SK-N-SH treated with all-trans-retinoic acid at 6 μM for 48 hours (cell line): ENCODE measurements at regions not wholly inside any gene's neighbourhood (a gene's known extent, or its start where the extent isn't known, plus 50 kb on each side); places are given as distances from the start of the nearest gene placed in this dataset.

Experiments
- ATAC-seq: fragments of 200-7000 bp; cut with Tn5 transposase; 3 replicates; pipeline ENCODE4 v1.9.1; 2020; ENCODE audit warnings: mild to moderate bottlenecking, moderate library complexity
- ARNTL ChIP-seq: fragments of 450-650 bp; formaldehyde crosslinking; IDR thresholded peaks from 2 replicates; pipeline ENCODE4 v1.5.0; 2020; ENCODE audit warnings: low read depth, mild to moderate bottlenecking, moderate library complexity, borderline replicate concordance
- BACH2 ChIP-seq: fragments of 250-450 bp; sonication (Bioruptor Pico); IDR thresholded peaks from 2 replicates; pipeline ENCODE4 v1.9.0; 2021; ENCODE audit warnings: mild to moderate bottlenecking, borderline replicate concordance
- CREB5 ChIP-seq: fragments of 250-450 bp; sonication (Bioruptor Pico); IDR thresholded peaks from 2 replicates; pipeline ENCODE4 v1.5.1; 2020; ENCODE audit warnings: low read depth, mild to moderate bottlenecking, moderate library complexity
- CSDC2 ChIP-seq: fragments of 250-450 bp; sonication (Bioruptor Pico); IDR thresholded peaks from 2 replicates; pipeline ENCODE4 v1.5.0; 2020; ENCODE audit warnings: mild to moderate bottlenecking, moderate library complexity
- CSRNP3 ChIP-seq: fragments of 250-450 bp; sonication (Bioruptor Pico); IDR thresholded peaks from 2 replicates; pipeline ENCODE4 v1.5.1; 2021; ENCODE audit warnings: mild to moderate bottlenecking, moderate library complexity
- ESRRG ChIP-seq: fragments of 250-450 bp; sonication (Bioruptor Pico); IDR thresholded peaks from 2 replicates; pipeline ENCODE4 v1.6.1; 2021; ENCODE audit warnings: mild to moderate bottlenecking
- GLIS3 ChIP-seq: fragments of 250-450 bp; sonication (Bioruptor Pico); IDR thresholded peaks from 2 replicates; pipeline ENCODE4 v1.5.0; 2020; ENCODE audit warnings: mild to moderate bottlenecking, moderate library complexity
- ISL1 ChIP-seq: fragments of 250-450 bp; sonication (Bioruptor Pico); IDR thresholded peaks from 2 replicates; pipeline ENCODE4 v2.1.2; 2022; ENCODE audit warnings: mild to moderate bottlenecking, moderate library complexity
- OSR1 ChIP-seq: fragments of 250-450 bp; sonication (Bioruptor Pico); IDR thresholded peaks from 2 replicates; pipeline ENCODE4 v1.8.0; 2022; ENCODE audit warnings: moderate library complexity, mild to moderate bottlenecking, inconsistent platforms
- PATZ1 ChIP-seq: fragments of 250-450 bp; sonication (Bioruptor Pico); IDR thresholded peaks from 2 replicates; pipeline ENCODE4 v1.8.0; 2020; ENCODE audit warnings: mild to moderate bottlenecking, moderate library complexity, borderline replicate concordance
- POU6F1 ChIP-seq: fragments of 250-450 bp; sonication (Bioruptor Pico); IDR thresholded peaks from 2 replicates; pipeline ENCODE4 v1.8.0; 2021; ENCODE audit warnings: low read depth, mild to moderate bottlenecking, moderate library complexity, borderline replicate concordance
- PPARA ChIP-seq: fragments of 250-450 bp; sonication (Bioruptor Pico); IDR thresholded peaks from 2 replicates; pipeline ENCODE4 v1.5.0; 2020; ENCODE audit warnings: mild to moderate bottlenecking, borderline replicate concordance
- RARB ChIP-seq: fragments of 250-450 bp; sonication (Bioruptor Pico); IDR thresholded peaks from 2 replicates; pipeline ENCODE4 v1.8.0; 2021; ENCODE audit warnings: mild to moderate bottlenecking, moderate library complexity
- SNAI2 ChIP-seq: fragments of 250-450 bp; sonication (Bioruptor Pico); IDR thresholded peaks from 2 replicates; pipeline ENCODE4 v1.5.0; 2020; ENCODE audit warnings: mild to moderate bottlenecking, moderate library complexity
- TCF4 ChIP-seq: fragments of 250-450 bp; sonication (Bioruptor Pico); IDR thresholded peaks from 2 replicates; pipeline ENCODE4 v1.8.0; 2021; ENCODE audit warnings: mild to moderate bottlenecking, moderate library complexity, borderline replicate concordance
- TOX ChIP-seq: fragments of 250-450 bp; sonication (Bioruptor Pico); IDR thresholded peaks from 2 replicates; pipeline ENCODE4 v1.8.0; 2021; ENCODE audit warnings: mild to moderate bottlenecking, moderate library complexity, borderline replicate concordance
- TSHZ2 ChIP-seq: fragments of 250-450 bp; sonication (Bioruptor Pico); IDR thresholded peaks from 2 replicates; pipeline ENCODE4 v1.5.0; 2020; ENCODE audit warnings: mild to moderate bottlenecking, moderate library complexity
- ZC3H10 ChIP-seq: fragments of 250-450 bp; sonication (Bioruptor Pico); IDR thresholded peaks from 2 replicates; pipeline ENCODE4 v1.5.1; 2021; ENCODE audit warnings: mild to moderate bottlenecking, moderate library complexity
- ZFP3 ChIP-seq: fragments of 250-450 bp; sonication (Bioruptor Pico); IDR thresholded peaks from 2 replicates; pipeline ENCODE4 v1.5.0; 2020; ENCODE audit warnings: mild to moderate bottlenecking, moderate library complexity
- ZFP30 ChIP-seq: fragments of 450-650 bp; formaldehyde crosslinking; IDR thresholded peaks from 2 replicates; pipeline ENCODE4 v1.5.0; 2022; ENCODE audit warnings: mild to moderate bottlenecking, moderate library complexity
- ZNF565 ChIP-seq: fragments of 450-650 bp; formaldehyde crosslinking; conservative IDR thresholded peaks from 2 replicates; pipeline ENCODE4 v1.5.0; 2020; ENCODE audit warnings: low read depth, mild to moderate bottlenecking, moderate library complexity
- ZNF70 ChIP-seq: fragments of 450-650 bp; formaldehyde crosslinking; IDR thresholded peaks from 2 replicates; pipeline ENCODE4 v1.5.0; 2020; ENCODE audit warnings: mild to moderate bottlenecking, moderate library complexity
- ZNF8 ChIP-seq: fragments of 450-650 bp; formaldehyde crosslinking; IDR thresholded peaks from 2 replicates; pipeline ENCODE4 v1.5.0; 2020; ENCODE audit warnings: mild to moderate bottlenecking, moderate library complexity

- TF ChIP-seq ARNTL (CRISPR knock-in tag), result no peak
- TF ChIP-seq TCF4 (CRISPR knock-in tag), result no peak
- no peak for TF ChIP-seq ZNF8
- TF ChIP-seq RARB (CRISPR knock-in tag), result no peak
- TF ChIP-seq ZFP30, result no peak
- TF ChIP-seq ZC3H10 (CRISPR knock-in tag), result no peak
- TF ChIP-seq SNAI2 (CRISPR knock-in tag), result no peak
- TF ChIP-seq PATZ1 (CRISPR knock-in tag), result no peak
- no peak for TF ChIP-seq BACH2 (CRISPR knock-in tag)
- no peak for TF ChIP-seq ESRRG (CRISPR knock-in tag)
- TF ChIP-seq CREB5 (CRISPR knock-in tag), result no peak
- TF ChIP-seq ZFP3, result no peak
- TF ChIP-seq CSDC2 (CRISPR knock-in tag), result no peak
- no peak for TF ChIP-seq OSR1 (CRISPR knock-in tag)
- TF ChIP-seq ZNF565 (CRISPR knock-in tag), result no peak
- TF ChIP-seq TOX (CRISPR knock-in tag), result no peak
- no peak for TF ChIP-seq PPARA
- no peak for TF ChIP-seq TSHZ2 (CRISPR knock-in tag)
- no peak for ATAC-seq
These were observed 447.5 kb upstream of the GRIN3A start for GRCh38 chr9:102185962-102186361.

GRCh38 chr9:102185371-102185770, 446.9 kb upstream of the GRIN3A start:
- TF ChIP-seq CSDC2 (CRISPR knock-in tag) (no peak), ZNF70 (no peak), ZFP30 (no peak), SNAI2 (CRISPR knock-in tag) (no peak), GLIS3 (CRISPR knock-in tag) (no peak), RARB (CRISPR knock-in tag) (no peak), TOX (CRISPR knock-in tag) (no peak), ISL1 (CRISPR knock-in tag) (no peak), POU6F1 (CRISPR knock-in tag) (no peak), ARNTL (CRISPR knock-in tag) (no peak), CSRNP3 (CRISPR knock-in tag) (no peak), TSHZ2 (CRISPR knock-in tag) (no peak), OSR1 (CRISPR knock-in tag) (no peak), ESRRG (CRISPR knock-in tag) (no peak)
- TF ChIP-seq, all 23 proteins: peak for 0
- ATAC-seq, result no peak
